ENCODE measurements at regions not wholly inside any gene's neighbourhood (a gene's known extent, or its start where the extent isn't known, plus 50 kb on each side); places are given as distances from the start of the nearest gene placed in this dataset.
A peak's percentile ranks its signal among the peaks of the same experiment; 100 is the strongest.

DNA sequence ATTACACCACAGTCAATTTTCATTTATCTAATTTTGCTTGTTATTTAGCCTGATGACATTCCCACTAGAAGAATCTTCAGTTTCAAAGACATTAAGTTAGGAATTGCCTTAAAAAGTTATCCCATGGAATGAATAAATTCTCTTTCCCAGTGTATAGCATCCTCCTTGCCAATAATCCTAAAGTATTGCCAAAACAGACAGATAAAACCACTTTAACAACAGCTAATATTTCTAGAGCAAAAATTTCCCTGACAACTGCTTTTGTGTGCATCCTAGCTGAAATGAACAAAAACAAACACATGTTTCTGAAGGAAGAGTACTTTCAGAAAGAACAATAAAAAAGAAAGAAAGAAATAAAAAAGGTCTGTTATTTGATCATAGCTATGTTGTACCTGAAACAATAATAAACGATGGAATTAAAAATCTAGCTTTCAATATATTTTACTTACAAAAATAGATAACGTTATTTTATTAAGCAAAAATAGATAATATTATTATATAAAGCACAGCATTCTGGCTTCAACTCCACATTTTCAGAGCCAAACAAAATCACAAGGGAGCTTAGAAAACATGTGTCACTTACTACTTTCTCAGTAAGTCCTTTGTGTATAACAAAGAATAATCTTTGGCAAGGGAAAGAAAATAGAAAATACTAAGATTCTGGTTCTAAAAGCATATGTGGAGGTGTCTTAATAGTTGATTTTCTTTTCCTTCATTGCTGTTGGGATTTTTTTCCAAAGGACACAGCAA is 939.0 kb upstream of the CRIM1 start:
- no peak for DNase-seq

GRCh38 chr2:35415942-35416341 is 939.6 kb upstream of the CRIM1 start:
- DNase-seq, result no peak

GRCh38 chr2:35415282-35415681 is 940.3 kb upstream of the CRIM1 start:
- DNase-seq, result no peak

DNA sequence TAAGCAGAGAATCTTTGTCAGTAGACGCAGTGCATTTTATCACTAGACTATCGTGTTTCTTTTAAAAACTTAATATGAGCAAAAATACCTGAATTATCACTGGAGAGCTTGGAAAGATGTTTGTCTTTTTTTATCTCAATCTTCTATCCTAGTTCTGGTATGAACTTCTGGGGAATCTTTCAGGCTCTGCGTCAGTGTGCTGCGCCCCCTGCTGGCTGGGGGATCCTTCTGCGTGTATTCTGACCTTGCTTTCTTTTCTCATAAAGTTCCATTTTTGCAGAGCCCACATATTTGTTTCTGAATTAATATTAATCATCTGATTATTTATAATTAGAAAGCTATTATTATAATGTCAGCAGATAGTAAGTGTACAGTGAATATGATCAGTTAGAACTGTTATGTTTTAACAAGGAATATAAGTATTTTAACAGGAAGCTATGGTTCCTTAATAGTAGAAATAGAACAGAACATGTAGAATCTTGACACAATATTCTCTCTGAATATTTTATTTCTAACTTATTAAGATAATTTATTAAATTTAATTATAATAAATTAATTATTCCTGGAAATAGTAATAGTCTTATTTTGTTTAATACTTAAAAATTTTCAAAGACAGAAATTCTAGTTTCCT is 945.0 kb upstream of the CRIM1 start:
- peak in 1 of 2 experiments; percentile 5 for DNase-seq

DNA sequence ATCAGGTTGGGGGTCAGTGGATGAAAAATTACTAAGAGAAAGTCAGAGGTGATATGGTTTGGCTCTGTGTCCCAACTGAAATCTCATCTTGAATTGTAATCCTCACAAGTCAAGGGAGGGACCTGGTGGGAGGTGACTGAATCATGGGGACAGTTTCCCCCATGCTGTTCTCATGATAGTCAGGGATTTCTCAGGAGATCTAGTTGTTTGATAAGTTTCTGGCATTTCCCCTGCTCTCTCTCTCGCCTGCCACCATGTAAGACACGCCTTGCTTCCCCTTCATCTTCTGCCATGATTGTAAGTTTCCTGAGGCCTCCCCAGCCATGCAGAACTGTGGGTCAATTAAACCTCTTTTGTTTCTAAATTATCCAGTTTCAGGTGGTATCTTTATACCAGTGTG is 945.8 kb upstream of the CRIM1 start:
- DNase-seq, result no peak

- no peak for DNase-seq
Measured at GRCh38 chr2:35408320-35408719, 947.3 kb upstream of the CRIM1 start.

- no peak for DNase-seq
Measured at GRCh38 chr2:35391736-35392442, 963.7 kb upstream of the CRIM1 start.

GRCh38 chr2:35378791-35379190 is 976.8 kb upstream of the CRIM1 start:
- DNase-seq, result no peak

DNA sequence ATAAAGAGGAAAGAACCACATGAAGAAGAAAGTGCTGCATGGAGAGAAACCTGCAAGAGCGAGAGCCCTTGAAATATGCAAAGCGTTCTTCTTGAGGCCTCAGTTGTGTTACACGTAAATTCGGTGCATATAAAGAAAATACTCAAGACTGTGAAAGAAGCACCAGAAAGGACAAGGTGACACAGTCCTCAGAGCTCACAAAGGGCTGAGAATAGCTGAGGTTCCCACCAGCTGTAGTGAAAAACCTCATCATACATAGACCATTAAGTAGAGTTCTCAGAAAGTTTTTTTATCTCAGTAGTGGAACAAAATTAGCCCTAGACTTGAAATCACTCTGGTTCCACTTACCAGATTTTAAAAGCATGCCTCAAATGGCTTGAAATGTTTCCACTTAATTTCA is 980.7 kb upstream of the CRIM1 start:
- DNase-seq, result no peak

GRCh38 chr2:35365859-35366258 is 989.7 kb upstream of the CRIM1 start:
- no peak for DNase-seq

- no peak for DNase-seq
Measured at GRCh38 chr2:35356332-35356731, 999.2 kb upstream of the CRIM1 start.

DNA sequence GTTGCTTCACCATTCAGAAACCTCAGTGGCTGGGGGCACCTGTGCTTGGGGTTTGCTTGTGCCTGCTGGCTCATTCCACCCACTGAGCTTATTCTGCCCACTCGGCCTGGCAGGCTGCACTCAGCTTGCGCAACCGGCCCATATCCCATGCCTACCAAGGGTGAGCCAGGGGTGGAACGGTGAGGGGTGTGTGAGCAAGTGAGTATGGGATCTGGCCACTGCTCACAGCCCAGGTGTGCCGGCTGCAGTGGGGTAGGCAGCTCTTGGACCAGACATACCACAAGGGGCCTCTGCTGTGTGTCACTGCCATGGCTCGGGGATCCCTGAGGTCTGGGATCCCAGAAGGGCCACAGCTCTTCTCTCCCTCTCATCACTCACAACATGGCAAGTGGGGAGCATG is 1000.5 kb upstream of the CRIM1 start:
- DNase-seq, result no peak

DNA sequence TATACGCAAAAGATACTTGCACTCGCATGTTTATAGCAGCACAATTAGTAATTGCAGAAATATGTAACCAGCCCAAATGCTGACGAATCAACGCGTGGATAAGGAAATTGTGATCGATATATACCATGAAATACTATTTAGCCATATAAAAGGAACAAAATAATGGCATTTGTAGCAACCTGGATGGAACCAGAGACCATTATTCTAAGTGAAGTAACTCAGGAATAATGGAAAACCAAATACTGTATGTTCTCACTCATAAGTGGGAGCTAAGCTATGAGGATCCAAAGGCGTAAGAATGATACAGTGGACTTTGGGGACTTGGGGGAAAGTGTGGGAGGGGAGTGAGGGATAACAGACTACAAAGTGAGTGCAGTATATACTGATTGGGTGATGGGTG is 1008.0 kb upstream of the CRIM1 start:
- no peak for DNase-seq

- no peak for DNase-seq
Measured at GRCh38 chr2:35343135-35343534, 1012.4 kb upstream of the CRIM1 start.

- DNase-seq, result no peak
Measured at GRCh38 chr2:35339211-35339610, 1016.4 kb upstream of the CRIM1 start.

- no peak for DNase-seq
Measured at GRCh38 chr2:35337922-35338321, 1017.7 kb upstream of the CRIM1 start.

GRCh38 chr2:35314049-35314448 is 1041.5 kb upstream of the CRIM1 start:
- no peak for DNase-seq

GRCh38 chr2:35301369-35301768 is 1054.2 kb upstream of the CRIM1 start:
- no peak for DNase-seq

DNA sequence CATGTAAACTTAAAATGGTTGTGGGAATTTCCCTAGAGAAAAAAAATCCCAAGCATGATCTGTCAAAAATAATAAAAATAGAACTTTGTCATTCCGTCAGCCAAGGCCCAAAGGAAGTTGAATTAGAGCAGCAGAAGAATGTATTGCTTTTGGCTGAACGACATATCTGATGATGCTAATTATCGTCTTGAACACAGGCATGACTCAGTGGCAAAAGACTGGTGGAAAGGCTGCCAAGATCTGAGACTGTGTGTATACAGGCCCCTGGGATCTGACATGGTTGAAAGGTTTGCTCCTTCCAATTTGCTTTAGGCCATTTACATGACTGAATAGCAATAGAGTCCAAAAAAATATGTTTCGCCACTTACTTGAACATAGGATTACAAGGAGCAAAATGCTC is 1057.1 kb upstream of the CRIM1 start:
- no peak for DNase-seq

DNA sequence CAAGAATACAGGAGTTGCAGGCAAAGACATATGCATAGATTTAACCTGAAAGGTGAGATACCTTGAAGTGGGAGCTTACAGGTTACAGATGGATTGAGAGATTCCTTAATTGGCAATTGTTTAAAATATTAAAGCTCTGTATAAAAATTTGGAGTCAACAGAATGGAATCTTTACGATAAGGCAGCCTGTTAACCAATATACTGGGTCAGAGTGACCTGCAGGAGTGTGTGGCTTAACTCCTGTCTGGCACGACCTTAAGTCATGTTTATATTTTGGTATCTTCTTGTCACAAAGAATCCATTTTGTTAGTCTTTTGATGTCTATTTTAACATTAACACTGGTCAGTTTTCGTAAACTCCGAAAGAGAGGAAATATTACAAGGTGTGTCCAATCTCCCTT is 1058.2 kb upstream of the CRIM1 start:
- DNase-seq, result no peak

- no peak for DNase-seq
Measured at GRCh38 chr2:35294636-35295263, 1060.8 kb upstream of the CRIM1 start.

- DNase-seq, result no peak
Measured at GRCh38 chr2:35293261-35293660, 1062.3 kb upstream of the CRIM1 start.

DNA sequence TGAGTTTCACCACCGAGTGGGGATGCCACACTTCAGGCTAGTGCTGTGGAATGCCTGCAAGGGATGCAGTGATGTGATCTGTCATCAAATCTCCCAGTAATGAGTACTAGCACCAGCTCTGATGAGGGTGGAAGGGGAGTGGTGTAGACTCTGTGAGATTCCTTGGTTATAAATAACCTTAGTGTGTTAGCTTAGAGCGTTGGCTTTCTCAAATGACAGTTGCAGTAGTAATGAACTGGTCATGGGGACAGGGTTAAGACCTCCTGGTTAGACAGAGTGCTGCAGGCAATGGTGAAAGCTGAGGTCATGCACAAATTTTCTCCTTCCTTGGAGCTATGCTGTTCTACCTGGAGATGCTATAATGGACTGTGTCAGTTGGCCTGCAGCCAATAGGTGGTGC is 1063.4 kb upstream of the CRIM1 start:
- no peak for DNase-seq

GRCh38 chr2:35281702-35282101 is 1073.9 kb upstream of the CRIM1 start:
- no peak for DNase-seq
